ENCODE measurements at regions not wholly inside any gene's neighbourhood (a gene's known extent, or its start where the extent isn't known, plus 50 kb on each side); places are given as distances from the start of the nearest gene placed in this dataset.

- no peak for DNase-seq (ENCODE audit: low read depth)
Observed at GRCh38 chr6:132974122-132974521, 159.8 kb downstream of the RPS12 start.

- no peak for DNase-seq (ENCODE audit: low read depth)
Observed at GRCh38 chr6:132977413-132977812, 163.0 kb downstream of the RPS12 start.

- DNase-seq (ENCODE audit: low read depth) = no peak
Observed at GRCh38 chr6:132978685-132979084, 164.3 kb downstream of the RPS12 start.

GRCh38 chr6:132993738-132994137, 179.4 kb downstream of the RPS12 start:
- DNase-seq (ENCODE audit: low read depth) = no peak

GRCh38 chr6:132995009-132995408, 180.6 kb downstream of the RPS12 start:
- DNase-seq (ENCODE audit: low read depth) = no peak

GRCh38 chr6:132995432-132995831, 181.1 kb downstream of the RPS12 start:
- peak; percentile 5 for DNase-seq (ENCODE audit: low read depth)

GRCh38 chr6:132998418-132998817, 184.0 kb downstream of the RPS12 start:
- no peak for DNase-seq (ENCODE audit: low read depth)

DNA sequence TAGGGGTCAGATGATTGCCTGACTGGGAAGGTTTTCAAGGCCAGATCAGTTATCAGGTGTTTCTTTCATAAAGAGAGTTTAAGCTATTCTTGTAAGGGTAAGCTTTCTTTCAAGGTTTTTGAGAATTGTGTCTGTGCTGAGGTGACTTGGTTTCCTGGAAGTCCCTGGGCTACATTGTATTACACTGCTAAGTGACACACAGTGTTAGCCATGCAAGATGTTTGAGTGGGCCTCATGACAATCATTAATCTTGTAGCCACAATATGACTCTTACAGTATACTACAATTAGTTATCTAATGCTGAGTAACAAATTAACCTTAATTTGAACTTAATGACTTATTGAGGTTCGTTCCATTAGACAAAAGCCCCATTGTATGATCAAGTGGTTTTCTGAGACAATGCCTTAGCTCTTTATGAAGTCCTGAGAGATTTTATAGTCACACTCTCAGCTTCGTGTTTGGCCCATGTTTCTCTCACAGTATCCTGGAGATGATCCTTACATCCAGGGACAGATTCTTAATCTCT, 186.7 kb downstream of the RPS12 start:
- DNase-seq (ENCODE audit: low read depth) = no peak

GRCh38 chr6:133004304-133004884, 190.0 kb downstream of the RPS12 start:
- DNase-seq (ENCODE audit: low read depth) = no peak

DNA sequence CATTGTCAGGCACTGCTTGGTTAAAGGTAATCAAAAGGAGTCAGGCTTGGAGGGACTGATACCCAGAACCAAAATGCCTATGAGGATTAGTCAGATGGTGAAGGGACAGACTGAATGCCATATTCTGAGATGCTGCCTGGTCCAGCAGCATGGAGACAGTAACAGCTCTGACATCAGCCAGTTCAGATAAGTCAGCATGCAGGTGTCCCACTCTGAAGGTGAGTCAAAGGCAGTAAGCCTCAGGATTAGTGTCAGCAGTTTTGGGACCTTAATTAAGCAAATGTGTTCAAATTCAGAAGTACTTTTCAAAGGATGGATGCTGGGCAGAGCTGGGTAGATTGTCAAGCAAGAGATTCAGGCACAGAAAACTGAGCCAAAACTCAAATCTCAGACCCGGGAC, 198.4 kb downstream of the RPS12 start:
- DNase-seq (ENCODE audit: low read depth) = no peak

DNA sequence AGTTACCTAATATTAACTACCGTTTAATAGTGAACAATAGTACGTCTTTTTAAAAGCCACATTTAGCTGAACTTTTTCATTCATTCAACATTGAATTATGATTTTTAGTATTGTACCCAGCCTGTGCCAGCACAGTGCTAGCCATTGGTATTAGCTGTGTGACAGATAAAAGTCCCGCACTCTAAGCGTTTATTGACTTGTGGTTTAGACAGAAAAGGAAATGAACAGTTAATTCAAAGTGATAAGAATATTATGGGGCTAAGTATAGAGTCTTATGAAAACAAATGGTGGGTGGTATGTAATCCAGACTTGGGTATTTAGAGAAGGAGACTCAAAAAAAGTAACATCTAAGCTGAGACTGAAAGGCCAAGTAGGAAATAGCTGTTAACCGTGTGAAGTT, 202.3 kb downstream of the RPS12 start:
- no peak for DNase-seq (ENCODE audit: low read depth)

DNA sequence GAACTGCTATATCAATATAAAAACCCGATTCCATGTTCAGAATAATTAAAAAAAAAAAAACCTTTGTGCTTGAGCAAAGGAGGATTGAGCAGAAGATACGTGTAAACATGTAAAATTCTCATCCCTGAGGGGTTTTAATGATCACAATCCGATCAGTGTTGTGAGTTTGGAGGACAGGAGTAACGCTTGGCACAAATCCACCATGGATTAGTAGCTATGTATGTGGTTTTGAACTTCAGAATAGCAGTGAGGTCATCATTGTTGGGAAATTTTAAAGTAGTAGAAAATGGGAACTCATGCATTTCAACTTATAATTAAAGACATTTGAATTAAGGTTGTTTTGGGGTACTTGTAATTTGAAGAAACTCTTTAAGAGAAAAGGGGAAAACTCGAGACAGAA, 203.2 kb downstream of the RPS12 start:
- peak; percentile 47 for DNase-seq (ENCODE audit: low read depth)

DNA sequence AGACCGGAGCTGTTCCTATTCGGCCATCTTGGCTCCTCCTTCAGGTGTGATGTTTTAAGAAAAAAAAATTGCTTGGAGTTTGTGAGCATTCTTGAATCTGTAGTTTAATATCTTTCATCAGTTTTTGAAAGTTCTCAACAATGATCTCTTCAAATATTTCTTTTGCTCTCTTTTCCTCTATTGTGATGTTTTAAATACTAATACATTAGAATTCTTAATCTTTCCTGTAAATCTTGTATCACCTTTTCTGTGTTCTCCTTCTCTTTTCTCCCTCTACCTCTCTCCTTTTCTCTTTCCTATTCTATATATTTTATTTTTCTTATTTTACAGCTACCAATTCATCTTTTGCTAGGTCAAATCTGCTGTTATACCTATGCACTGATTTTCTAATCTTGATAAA, 212.3 kb downstream of the RPS12 start:
- no peak for DNase-seq (ENCODE audit: low read depth)

DNA sequence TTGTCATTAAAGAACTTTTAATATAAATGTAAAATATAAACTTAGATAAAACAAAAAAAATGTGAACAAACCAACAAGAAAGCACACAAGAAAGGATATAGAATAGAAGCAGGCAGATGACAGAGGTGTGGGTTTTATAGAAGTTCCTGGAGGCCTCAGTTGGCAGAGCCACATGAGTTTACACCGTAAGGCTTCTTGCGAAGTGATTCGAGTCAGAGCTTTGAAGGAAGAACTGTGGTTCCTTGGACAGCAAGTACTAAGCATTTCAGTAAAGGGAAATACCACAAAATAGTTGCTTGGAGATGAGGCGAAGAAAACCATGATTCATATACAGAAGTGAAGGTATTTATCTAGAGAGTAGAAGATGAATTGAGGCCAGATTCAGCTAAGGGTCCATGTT, 207.9 kb upstream of the EYA4 start:
- no peak for DNase-seq (ENCODE audit: low read depth)

- no peak for DNase-seq (ENCODE audit: low read depth)
Observed at GRCh38 chr6:133034509-133035206, 206.5 kb upstream of the EYA4 start.

DNA sequence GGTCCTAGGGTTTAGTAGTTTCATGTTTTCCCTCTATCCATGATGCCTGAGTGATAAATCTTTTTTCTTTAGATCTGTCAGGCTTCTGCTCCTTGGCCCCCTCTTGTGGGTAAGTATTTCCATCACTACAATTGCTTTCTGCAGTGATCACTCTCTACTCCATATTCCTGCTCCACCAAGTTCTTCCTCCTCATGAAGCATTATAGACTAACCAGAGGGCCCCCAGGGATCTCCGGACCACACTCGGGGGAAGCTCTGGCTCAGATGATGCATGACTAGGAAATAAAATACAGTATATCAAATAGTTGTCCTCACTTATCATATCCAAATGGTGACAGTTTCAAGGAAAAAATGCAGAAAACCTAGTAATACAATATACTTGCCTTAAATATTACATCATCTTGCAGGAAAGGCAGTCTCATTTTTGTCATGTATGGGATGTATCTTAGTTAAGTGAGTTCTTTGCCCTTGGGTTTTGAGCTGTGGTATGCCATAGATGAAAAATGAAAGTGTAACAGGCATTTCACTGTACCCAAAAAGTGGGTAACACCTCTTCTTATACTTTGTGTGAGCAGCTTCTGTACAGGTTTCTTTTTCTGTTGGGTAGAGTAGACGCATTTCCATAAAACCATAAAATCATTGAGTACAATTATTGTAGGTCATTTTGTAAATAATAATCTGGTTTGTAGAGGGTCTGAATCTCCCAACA, 200.9 kb upstream of the EYA4 start:
- peak; percentile 35 for DNase-seq (ENCODE audit: low read depth)

DNA sequence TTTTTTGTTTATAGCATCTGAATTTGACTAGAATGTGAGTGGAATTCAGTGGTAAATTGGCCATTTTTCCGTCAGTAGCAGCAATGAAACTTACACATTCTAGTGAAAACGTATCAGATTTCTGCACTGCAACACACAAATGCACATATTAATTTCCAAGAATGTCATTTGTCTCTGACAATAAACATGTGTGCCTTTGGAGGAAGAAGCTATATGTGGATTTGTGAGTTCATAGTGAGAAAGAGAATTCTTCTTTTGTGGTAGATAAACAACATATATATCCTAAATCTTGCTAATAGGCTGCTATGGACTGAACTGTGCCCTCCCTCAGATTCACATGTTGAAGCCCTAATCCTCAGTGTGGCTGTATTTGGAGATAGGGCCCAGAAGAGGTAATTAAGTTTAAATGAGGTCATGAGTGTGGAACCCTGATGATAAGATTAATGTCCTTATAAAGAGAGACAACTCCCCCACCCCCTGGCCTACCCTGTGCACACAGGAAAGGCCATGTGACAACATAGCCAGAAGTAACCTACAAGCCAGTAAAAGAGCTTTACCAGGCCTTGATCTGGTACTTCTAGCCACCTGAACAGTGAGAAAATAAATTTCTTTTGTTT, 200.2 kb upstream of the EYA4 start:
- DNase-seq (ENCODE audit: low read depth) = no peak

GRCh38 chr6:133042550-133043120, 198.5 kb upstream of the EYA4 start:
- DNase-seq (ENCODE audit: low read depth) = no peak

DNA sequence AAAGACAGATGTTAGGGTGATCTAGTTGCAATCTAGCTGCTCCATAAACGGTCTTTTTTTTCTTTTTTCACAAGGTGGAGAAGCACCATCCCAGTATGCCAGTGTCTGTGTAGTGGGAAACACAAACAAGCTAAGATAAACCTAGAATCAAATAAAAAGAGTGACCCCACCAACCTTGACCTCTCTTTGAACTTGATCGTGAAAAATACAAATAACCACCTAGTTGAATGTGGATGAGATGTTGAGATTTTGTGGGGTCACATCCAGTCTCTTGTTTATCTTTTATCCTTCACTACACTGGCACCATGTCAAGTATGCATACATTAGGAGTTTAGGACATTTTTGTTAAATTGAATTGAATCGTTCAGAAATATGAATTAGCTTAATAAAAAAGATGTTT, 194.6 kb upstream of the EYA4 start:
- DNase-seq (ENCODE audit: low read depth) = no peak

DNA sequence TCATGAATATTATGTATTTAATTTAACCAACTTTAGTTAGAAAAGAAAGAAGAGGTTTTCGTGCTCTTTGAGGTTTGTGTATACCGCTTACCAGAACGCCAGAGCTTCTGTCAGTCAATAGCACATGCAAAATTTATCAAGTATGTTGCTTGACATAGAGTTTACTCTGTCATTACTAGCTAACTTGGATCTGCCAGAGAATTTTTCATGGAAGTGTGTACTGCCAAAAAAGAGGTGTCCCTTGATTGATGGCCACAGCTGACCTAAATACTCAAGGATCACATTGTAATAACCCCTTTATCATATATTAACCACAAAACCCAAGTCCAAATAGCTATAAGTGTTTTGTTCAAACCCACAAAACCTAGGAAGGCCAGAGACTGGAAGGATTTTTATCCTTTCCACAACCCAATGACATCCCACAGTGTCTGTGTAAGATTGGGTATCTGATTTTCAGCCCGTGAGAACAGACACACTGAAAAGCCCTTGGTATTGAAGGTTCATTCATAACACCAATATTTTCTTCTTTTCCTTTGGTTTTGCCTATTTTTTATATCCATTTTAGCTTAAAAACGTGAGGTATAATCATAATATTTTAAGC, 194.0 kb upstream of the EYA4 start:
- no peak for DNase-seq (ENCODE audit: low read depth)

GRCh38 chr6:133047706-133048105, 193.5 kb upstream of the EYA4 start:
- DNase-seq (ENCODE audit: low read depth) = no peak

- DNase-seq (ENCODE audit: low read depth) = no peak
Observed at GRCh38 chr6:133051240-133051639, 189.9 kb upstream of the EYA4 start.

Data from ELR (cell line).